PFSK-1 (cell line): ENCODE measurements at regions not wholly inside any gene's neighbourhood (a gene's known extent, or its start where the extent isn't known, plus 50 kb on each side); places are given as distances from the start of the nearest gene placed in this dataset.

Source experiments
- FOXP2 ChIP-seq: optimal IDR thresholded peaks from 2 replicates; pipeline ENCODE3; 2011; ENCODE audit warnings: borderline replicate concordance, control low read depth, inconsistent platforms; ENCODE audit not compliant: insufficient read depth; ENCODE audit errors: extremely low read length, extremely low read depth
- TAF1 ChIP-seq: IDR thresholded peaks from 2 replicates; pipeline ENCODE4 v1.6.1; 2012; ENCODE audit warnings: low read length, control low read depth, borderline replicate concordance; ENCODE audit not compliant: insufficient read depth

DNA sequence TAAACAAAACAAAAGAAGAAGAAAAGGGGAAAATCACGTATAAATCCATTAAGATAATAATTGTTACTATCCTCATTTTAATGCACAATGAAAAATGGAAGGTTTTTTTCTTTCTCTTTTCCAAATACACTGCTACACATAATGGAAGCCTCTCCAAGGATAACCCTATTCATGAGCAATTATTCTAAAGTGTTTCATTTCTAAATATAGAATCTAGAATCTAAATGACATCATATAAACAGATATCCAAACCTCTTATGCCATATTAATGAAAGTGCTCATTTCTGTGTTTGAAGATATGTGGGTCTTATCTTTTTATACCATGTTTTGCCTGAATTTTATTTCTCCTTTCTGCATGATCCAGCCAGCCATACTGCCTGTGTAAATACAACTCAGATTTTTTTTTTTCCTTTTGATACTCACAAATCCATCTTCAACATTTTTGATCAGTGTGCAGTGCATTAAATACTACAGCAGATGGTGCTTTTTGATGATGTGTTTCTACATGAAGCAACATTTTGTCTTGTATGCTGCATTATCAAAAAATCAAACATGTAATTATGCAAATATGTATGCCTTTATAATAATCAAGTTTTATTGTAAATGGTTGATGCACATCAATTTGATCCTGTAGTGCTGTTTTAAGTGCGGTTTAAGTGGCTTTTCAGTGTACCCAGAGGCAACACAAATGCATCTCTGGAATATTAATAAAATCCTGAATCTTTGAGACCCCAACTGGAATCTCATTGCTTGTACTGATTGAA, 625.6 kb upstream of the PTBP2 start:
- TF ChIP-seq FOXP2 (no peak), TAF1 (no peak)
